CD4-positive, alpha-beta T cell treated with Interleukin-12 subunit alpha and Interleukin-12 subunit beta, for 1 hour (primary cell): ENCODE measurements at regions not wholly inside any gene's neighbourhood (a gene's known extent, or its start where the extent isn't known, plus 50 kb on each side); places are given as distances from the start of the nearest gene placed in this dataset.
"Not testable (repeated sequence)": the region's sequence is repeated elsewhere in the genome, so short reads cannot be mapped to it uniquely, and the experiment has no call there.

Source experiments
- DNase-seq: peaks from one replicate; pipeline ENCODE4 v3.0.0-alpha.2; 2020

GRCh38 chr9:2397875-2398274, 223.7 kb upstream of the VLDLR start:
- not testable (repeated sequence) for DNase-seq

GRCh38 chr9:2401746-2402145, 219.8 kb upstream of the VLDLR start:
- not testable (repeated sequence) for DNase-seq

- DNase-seq: no peak
Measured at GRCh38 chr9:2403701-2404100, 217.9 kb upstream of the VLDLR start.

GRCh38 chr9:2406252-2406651, 215.3 kb upstream of the VLDLR start:
- DNase-seq: no peak

GRCh38 chr9:2407450-2407849, 214.1 kb upstream of the VLDLR start:
- DNase-seq: no peak

- DNase-seq: no peak
Measured at GRCh38 chr9:2411459-2412215, 209.9 kb upstream of the VLDLR start.

GRCh38 chr9:2413160-2413805, 208.3 kb upstream of the VLDLR start:
- no peak for DNase-seq

GRCh38 chr9:2414465-2414864, 207.1 kb upstream of the VLDLR start:
- DNase-seq: no peak

- DNase-seq: no peak
Measured at GRCh38 chr9:2415326-2415725, 206.3 kb upstream of the VLDLR start.

- DNase-seq: no peak
Measured at GRCh38 chr9:2417730-2418129, 203.9 kb upstream of the VLDLR start.

- no peak for DNase-seq
Measured at GRCh38 chr9:2418619-2419018, 203.0 kb upstream of the VLDLR start.

- DNase-seq: no peak
Measured at GRCh38 chr9:2419347-2419746, 202.2 kb upstream of the VLDLR start.

- no peak for DNase-seq
Measured at GRCh38 chr9:2420543-2420942, 201.0 kb upstream of the VLDLR start.

- DNase-seq: no peak
Measured at GRCh38 chr9:2424619-2425033, 197.0 kb upstream of the VLDLR start.

- DNase-seq: no peak
Measured at GRCh38 chr9:2425676-2426075, 195.9 kb upstream of the VLDLR start.

- DNase-seq: no peak
Measured at GRCh38 chr9:2427120-2427891, 194.3 kb upstream of the VLDLR start.

- DNase-seq: no peak
Measured at GRCh38 chr9:2439957-2440356, 181.6 kb upstream of the VLDLR start.

- DNase-seq: not testable (repeated sequence)
Measured at GRCh38 chr9:2443933-2444332, 177.7 kb upstream of the VLDLR start.

GRCh38 chr9:2448193-2448738, 173.3 kb upstream of the VLDLR start:
- DNase-seq: no peak

GRCh38 chr9:2453106-2453505, 168.5 kb upstream of the VLDLR start:
- no peak for DNase-seq

GRCh38 chr9:2453701-2454100, 167.9 kb upstream of the VLDLR start:
- DNase-seq: no peak

GRCh38 chr9:2459756-2460155, 161.8 kb upstream of the VLDLR start:
- no peak for DNase-seq

GRCh38 chr9:2461892-2462291, 159.7 kb upstream of the VLDLR start:
- DNase-seq: no peak

- DNase-seq: no peak
Measured at GRCh38 chr9:2464624-2465023, 157.0 kb upstream of the VLDLR start.
